T-helper 2 cell (primary cell): ENCODE measurements at regions not wholly inside any gene's neighbourhood (a gene's known extent, or its start where the extent isn't known, plus 50 kb on each side); places are given as distances from the start of the nearest gene placed in this dataset.

Experiments used
- DNase-seq, 5 experiments: peaks; one replicate each; pipeline versions ENCODE4 v3.0.0 to v3.0.0-alpha.2; 2012 to 2022

- no peak for DNase-seq
Measured at GRCh38 chr4:31995943-31996901, 1276.1 kb downstream of the PCDH7 start.

GRCh38 chr4:31998807-31999206 is 1278.6 kb downstream of the PCDH7 start:
- no peak for DNase-seq

GRCh38 chr4:31999848-32000247 is 1279.7 kb downstream of the PCDH7 start:
- DNase-seq = no peak

- no peak for DNase-seq
Measured at GRCh38 chr4:32000846-32001488, 1280.8 kb downstream of the PCDH7 start.

- DNase-seq = no peak
Measured at GRCh38 chr4:32002037-32002747, 1282.0 kb downstream of the PCDH7 start.

- no peak for DNase-seq
Measured at GRCh38 chr4:32003548-32003947, 1283.4 kb downstream of the PCDH7 start.

- no peak for DNase-seq
Measured at GRCh38 chr4:32010221-32010620, 1290.1 kb downstream of the PCDH7 start.

GRCh38 chr4:32022071-32022470 is 1301.9 kb downstream of the PCDH7 start:
- DNase-seq = no peak

- DNase-seq = no peak
Measured at GRCh38 chr4:32025851-32026459, 1305.8 kb downstream of the PCDH7 start.

- DNase-seq = no peak
Measured at GRCh38 chr4:32030406-32030805, 1310.2 kb downstream of the PCDH7 start.

- no peak for DNase-seq
Measured at GRCh38 chr4:32031026-32031425, 1310.9 kb downstream of the PCDH7 start.

- DNase-seq = no peak
Measured at GRCh38 chr4:32032136-32032672, 1312.0 kb downstream of the PCDH7 start.

- no peak for DNase-seq
Measured at GRCh38 chr4:32037399-32037798, 1317.2 kb downstream of the PCDH7 start.

GRCh38 chr4:32042486-32043247 is 1322.5 kb downstream of the PCDH7 start:
- no peak for DNase-seq

GRCh38 chr4:32043248-32043633 is 1323.1 kb downstream of the PCDH7 start:
- DNase-seq = no peak

GRCh38 chr4:32061916-32062315 is 1341.7 kb downstream of the PCDH7 start:
- DNase-seq = no peak

- no peak for DNase-seq
Measured at GRCh38 chr4:32073542-32073941, 1353.4 kb downstream of the PCDH7 start.

- DNase-seq = no peak
Measured at GRCh38 chr4:32087211-32087610, 1367.0 kb downstream of the PCDH7 start.

- no peak for DNase-seq
Measured at GRCh38 chr4:32094987-32095386, 1374.8 kb downstream of the PCDH7 start.

- no peak for DNase-seq
Measured at GRCh38 chr4:32102896-32103295, 1382.7 kb downstream of the PCDH7 start.

GRCh38 chr4:32106767-32107166 is 1386.6 kb downstream of the PCDH7 start:
- no peak for DNase-seq

GRCh38 chr4:32112891-32113290 is 1392.7 kb downstream of the PCDH7 start:
- DNase-seq = no peak
